Adrenal gland (tissue), 9 donors: ENCODE measurements at regions not wholly inside any gene's neighbourhood (a gene's known extent, or its start where the extent isn't known, plus 50 kb on each side); places are given as distances from the start of the nearest gene placed in this dataset.
"Not testable (repeated sequence)": the region's sequence is repeated elsewhere in the genome, so short reads cannot be mapped to it uniquely, and the experiment has no call there.

Experiments
- DNase-seq, 7 donors: peaks; one replicate each; pipeline ENCODE4 v3.0.0-alpha.2; 2019 to 2020
- H3K27ac ChIP-seq, 5 donors: fragments of 200-600 bp; sonication (generic) in 4 of 5; 1 replicate in 3 of 5; 2 replicates in 2 of 5; pipeline versions ENCODE4 v1.5.1 to v1.8.0; 2016 to 2020; ENCODE audit warnings: mild to moderate bottlenecking in 1 of 5
- H3K27me3 ChIP-seq: fragments of 200-600 bp; 2 replicates; pipeline ENCODE4 v1.8.0; 2021
- H3K36me3 ChIP-seq, 2 donors: fragments of 200-600 bp; replicated peaks in 1 of 2; 1 replicate in 1 of 2; 2 replicates in 1 of 2; pipeline versions ENCODE4 v1.5.1 to v1.8.0; 2018 to 2022
- H3K4me1 ChIP-seq, 2 donors: fragments of 200-600 bp; replicated peaks in 1 of 2; 1 replicate in 1 of 2; 2 replicates in 1 of 2; pipeline versions ENCODE4 v1.5.1 to v1.8.0; 2018 to 2021
- H3K4me3 ChIP-seq, 4 donors: fragments of 200-600 bp; sonication (generic) in 3 of 4; one replicate each; pipeline ENCODE4 v1.5.1; 2016 to 2018
- H3K9me3 ChIP-seq, 3 donors: fragments of 200-600 bp; sonication (generic) in 1 of 3; replicated peaks in 1 of 3; 1 replicate in 2 of 3; 2 replicates in 1 of 3; pipeline versions ENCODE4 v1.5.1 to v1.8.0; 2016 to 2021
- CTCF ChIP-seq, 6 experiments: fragments of 450-650 bp in 4 of 6; fragments of 200-600 bp in 2 of 6; sonication (generic) in 1 of 6; IDR thresholded peaks; 1 replicate in 5 of 6; 2 replicates in 1 of 6; pipeline versions ENCODE4 v1.5.1 to v1.8.0; 2016 to 2021; ENCODE audit warnings: antibody characterized with exemption in 6 of 6, mild to moderate bottlenecking in 2 of 6, moderate library complexity in 1 of 6
- POLR2A ChIP-seq, 2 donors: fragments of 450-650 bp; IDR thresholded peaks; one replicate each; pipeline ENCODE4 v1.6.1; 2017; ENCODE audit warnings: antibody characterized with exemption in 2 of 2, mild to moderate bottlenecking in 2 of 2, moderate library complexity in 1 of 2
- WGBS, 4 donors: extraction: QIAGEN DNeasy Blood & Tissue Kit in 2 of 4; methylation state at CpG; one replicate each; pipeline versions ENCODE4 v1.1.5 to v1.1.7; 2013 to 2017; 5-methylcytosine and 5-hydroxymethylcytosine counted together
- intact Hi-C, 2 donors: fragments of 100-400 bp; cut with DNase I; formaldehyde crosslinking; loops; one replicate each; pipeline versions ENCODE4 v1.14.1 to v1.15.0; 2022 to 2023
- donor health status: healthy with polysubstance abuse.
- donor health status: Bipolar disorder and iron deficiency.
- donor health status: DM: yes; HTN: yes; CAD: no.
- donor health status: DM: no; HTN: no; CAD: no.
- donor health status: DM: no; HTN: no; CAD: no.

- Histone ChIP-seq H3K36me3 (no peaks in the 10 kb centered on the region), H3K4me3 (no peak overlapping the region), H3K4me1 (peaks cover 0 to 5% of the 10 kb centered on the region in 2 donors), H3K9me3 (no peaks in the 10 kb centered on the region), H3K27ac (peak overlapping the region in 1 of 5 donors; percentile 2), H3K27me3 (no peaks in the 10 kb centered on the region)
- DNase-seq = peak in 5 of 7 donors; percentile 23 to 42 (median 31)
- WGBS, 4 donors = 55 to 65% (median 62%) methylated on average over 3 to 4 of the region's 4 CpGs
- TF ChIP-seq CTCF (IDR thresholded peaks at IDR 0.05) (no peak), POLR2A (IDR thresholded peaks at IDR 0.05) (no peak)
- intact Hi-C loops = no loop called here
Observed at GRCh38 chr10:44752451-44753441, 158.4 kb upstream of the TMEM72 start.

- H3K4me3 ChIP-seq, H3K27ac ChIP-seq, H3K9me3 ChIP-seq, intact Hi-C loops, H3K27me3 ChIP-seq, H3K36me3 ChIP-seq, DNase-seq, H3K4me1 ChIP-seq: not testable (repeated sequence)
- WGBS, 4 donors = 91 to 100% (median 97%) methylated on average over 2 of the region's 2 CpGs
Observed at GRCh38 chr10:44754355-44754754, 156.8 kb upstream of the TMEM72 start.

GRCh38 chr10:44755481-44755880 lies 155.7 kb upstream of the TMEM72 start:
- TF ChIP-seq CTCF (IDR thresholded peaks at IDR 0.05) = no peak
- TF ChIP-seq POLR2A (IDR thresholded peaks at IDR 0.05) = no peak
- DNase-seq = no peak
- intact Hi-C loops = no loop called here
- H3K4me1 ChIP-seq = peaks cover 0 to 5% of the 10 kb centered on the region in 2 donors
- 84 to 92% (median 86%) methylated on average over 4 of the region's 4 CpGs for WGBS, 4 donors
- H3K36me3 ChIP-seq = no peaks in the 10 kb centered on the region
- H3K27ac ChIP-seq = no peak overlapping the region
- H3K9me3 ChIP-seq = no peaks in the 10 kb centered on the region
- H3K4me3 ChIP-seq = no peak overlapping the region
- H3K27me3 ChIP-seq = no peaks in the 10 kb centered on the region

- 76 to 84% (median 82%) methylated on average over 6 of the region's 6 CpGs for WGBS, 4 donors
- Histone ChIP-seq H3K4me3 (no peak overlapping the region), H3K27me3 (no peaks in the 10 kb centered on the region), H3K4me1 (peaks cover 0 to 5% of the 10 kb centered on the region in 2 donors), H3K9me3 (no peaks in the 10 kb centered on the region), H3K36me3 (no peaks in the 10 kb centered on the region), H3K27ac (no peak overlapping the region)
- no peak for DNase-seq
- intact Hi-C loops = no loop called here
- no peak for TF ChIP-seq CTCF (IDR thresholded peaks at IDR 0.05)
- no peak for TF ChIP-seq POLR2A (IDR thresholded peaks at IDR 0.05)
Observed at GRCh38 chr10:44756216-44756615, 154.9 kb upstream of the TMEM72 start.
